ENCODE measurements at regions not wholly inside any gene's neighbourhood (a gene's known extent, or its start where the extent isn't known, plus 50 kb on each side); places are given as distances from the start of the nearest gene placed in this dataset.

DNA sequence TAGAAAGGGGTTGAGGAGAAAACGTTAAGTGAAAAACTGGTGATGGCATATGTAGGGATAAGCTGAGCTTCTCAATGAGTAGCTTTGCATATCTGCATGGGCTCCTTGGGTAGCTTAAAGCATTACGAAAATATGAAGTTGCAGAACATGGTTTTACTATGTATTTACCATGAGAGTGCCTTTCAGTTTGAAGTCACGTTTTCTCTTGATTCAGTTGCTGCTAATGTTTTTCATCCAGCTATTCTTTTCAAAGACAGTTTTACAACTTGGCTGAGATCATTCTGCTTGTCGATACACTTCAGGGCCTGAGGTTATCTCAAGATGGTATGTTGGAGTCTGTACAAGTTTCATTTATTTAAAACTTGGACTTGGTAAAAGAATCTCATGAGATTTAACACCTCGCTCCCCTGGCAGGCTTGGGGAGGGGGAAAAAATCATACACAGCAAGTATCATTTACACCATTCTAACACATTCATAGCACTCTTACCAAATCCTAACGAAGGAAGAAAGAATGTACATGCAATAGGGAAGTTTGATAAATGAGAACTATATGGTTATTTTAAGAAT is 103.3 kb upstream of the CMC1 start:
- TF ChIP-seq, protein P1, sequence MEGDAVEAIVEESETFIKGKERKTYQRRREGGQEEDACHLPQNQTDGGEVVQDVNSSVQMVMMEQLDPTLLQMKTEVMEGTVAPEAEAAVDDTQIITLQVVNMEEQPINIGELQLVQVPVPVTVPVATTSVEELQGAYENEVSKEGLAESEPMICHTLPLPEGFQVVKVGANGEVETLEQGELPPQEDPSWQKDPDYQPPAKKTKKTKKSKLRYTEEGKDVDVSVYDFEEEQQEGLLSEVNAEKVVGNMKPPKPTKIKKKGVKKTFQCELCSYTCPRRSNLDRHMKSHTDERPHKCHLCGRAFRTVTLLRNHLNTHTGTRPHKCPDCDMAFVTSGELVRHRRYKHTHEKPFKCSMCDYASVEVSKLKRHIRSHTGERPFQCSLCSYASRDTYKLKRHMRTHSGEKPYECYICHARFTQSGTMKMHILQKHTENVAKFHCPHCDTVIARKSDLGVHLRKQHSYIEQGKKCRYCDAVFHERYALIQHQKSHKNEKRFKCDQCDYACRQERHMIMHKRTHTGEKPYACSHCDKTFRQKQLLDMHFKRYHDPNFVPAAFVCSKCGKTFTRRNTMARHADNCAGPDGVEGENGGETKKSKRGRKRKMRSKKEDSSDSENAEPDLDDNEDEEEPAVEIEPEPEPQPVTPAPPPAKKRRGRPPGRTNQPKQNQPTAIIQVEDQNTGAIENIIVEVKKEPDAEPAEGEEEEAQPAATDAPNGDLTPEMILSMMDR (IDR thresholded peaks at IDR 0.05): no peak
- TF ChIP-seq POLR2A (IDR thresholded peaks at IDR 0.05): no peak
